Gastrocnemius medialis (tissue), 4 donors: ENCODE measurements at regions not wholly inside any gene's neighbourhood (a gene's known extent, or its start where the extent isn't known, plus 50 kb on each side); places are given as distances from the start of the nearest gene placed in this dataset.

Experiments
- ATAC-seq, 2 donors: fragments of 150-250 bp; one replicate each; pipeline ENCODE4 v1.9.1; 2016
- DNase-seq, 2 donors: peaks; one replicate each; pipeline ENCODE4 v3.0.0-alpha.2; 2019
- H3K27ac ChIP-seq, 4 donors: fragments of 200-600 bp; sonication (generic); 1 replicate in 1 of 4; 2 replicates in 3 of 4; pipeline ENCODE4 v1.5.1; 2016 to 2018; ENCODE audit warnings: mild to moderate bottlenecking in 2 of 4, moderate library complexity in 1 of 4
- H3K27me3 ChIP-seq, 3 donors: fragments of 200-600 bp; sonication (generic) in 2 of 3; 1 replicate in 1 of 3; 2 replicates in 2 of 3; pipeline versions ENCODE4 v1.5.1 to v1.6.0; 2016 to 2019; ENCODE audit warnings: mild to moderate bottlenecking in 1 of 3, moderate library complexity in 1 of 3
- H3K36me3 ChIP-seq, 2 donors: fragments of 200-600 bp; sonication (generic) in 1 of 2; one replicate each; pipeline ENCODE4 v1.5.1; 2017 to 2018
- H3K4me1 ChIP-seq, 2 donors: fragments of 200-600 bp; sonication (generic) in 1 of 2; one replicate each; pipeline ENCODE4 v1.5.1; 2016 to 2017; ENCODE audit warnings: mild to moderate bottlenecking in 2 of 2
- H3K4me3 ChIP-seq, 4 donors: fragments of 200-600 bp; sonication (generic) in 3 of 4; 1 replicate in 1 of 4; 2 replicates in 3 of 4; pipeline ENCODE4 v1.5.1; 2016 to 2019; ENCODE audit warnings: mild to moderate bottlenecking in 2 of 4
- H3K9me3 ChIP-seq, 3 donors: fragments of 200-600 bp; sonication (generic) in 2 of 3; 1 replicate in 1 of 3; 2 replicates in 2 of 3; pipeline ENCODE4 v1.5.1; 2016 to 2019
- CTCF ChIP-seq, 5 experiments: fragments of 450-650 bp in 3 of 5; fragments of 200-600 bp in 2 of 5; sonication (generic) in 2 of 5; IDR thresholded peaks in 4 of 5; conservative IDR thresholded peaks in 1 of 5; 1 replicate in 4 of 5; 2 replicates in 1 of 5; pipeline ENCODE4 v1.5.1; 2016 to 2019; ENCODE audit warnings: antibody characterized with exemption in 5 of 5, mild to moderate bottlenecking in 3 of 5, moderate library complexity in 3 of 5
- POLR2A ChIP-seq, 2 donors: fragments of 450-650 bp; IDR thresholded peaks; one replicate each; pipeline ENCODE4 v1.6.1; 2017; ENCODE audit warnings: antibody characterized with exemption in 2 of 2, mild to moderate bottlenecking in 2 of 2, moderate library complexity in 2 of 2
- in situ Hi-C, 4 donors: fragments of 200-750 bp; cut with MboI; loops; one replicate each; pipeline versions ENCODE4 v1.15.0 to v1.8.0; 2017; ENCODE audit warnings: low sequenced_read_pairs in 4 of 4
- intact Hi-C: fragments of 100-400 bp; cut with DNase I; formaldehyde crosslinking; loops from one replicate; pipeline ENCODE4 v1.15.1; 2023; ENCODE audit warnings: low total_unique reads

- Histone ChIP-seq H3K36me3 (no peaks in the 10 kb centered on the region), H3K9me3 (no peaks in the 10 kb centered on the region), H3K27ac (no peak overlapping the region), H3K27me3 (no peaks in the 10 kb centered on the region), H3K4me1 (no peaks in the 10 kb centered on the region), H3K4me3 (no peak overlapping the region)
- DNase-seq (no peak), ATAC-seq (no peak)
- TF ChIP-seq CTCF (IDR thresholded peaks at IDR 0.05 in 4 of 5, conservative IDR thresholded peaks at IDR 0.05 in 1 of 5), result no peak
- in situ Hi-C loops, result no loop called here
- intact Hi-C loops, result no loop called here
These were observed 225.3 kb downstream of the KCNJ2 start for GRCh38 chr17:70394473-70395232.

GRCh38 chr17:70405492-70406220 is 236.3 kb downstream of the KCNJ2 start:
- H3K4me3 ChIP-seq, result no peak overlapping the region
- no peaks in the 10 kb centered on the region for H3K9me3 ChIP-seq
- no peaks in the 10 kb centered on the region for H3K36me3 ChIP-seq
- no peak overlapping the region for H3K27ac ChIP-seq
- DNase-seq, result no peak
- TF ChIP-seq CTCF (IDR thresholded peaks at IDR 0.05 in 4 of 5, conservative IDR thresholded peaks at IDR 0.05 in 1 of 5) (no peak), POLR2A (IDR thresholded peaks at IDR 0.05) (no peak)
- peaks cover 0 to 9% of the 10 kb centered on the region in 2 donors for H3K4me1 ChIP-seq
- intact Hi-C loops (no loop called here), in situ Hi-C loops (no loop called here)
- no peaks in the 10 kb centered on the region for H3K27me3 ChIP-seq
- ATAC-seq, result no peak

GRCh38 chr17:70407506-70407905 is 238.2 kb downstream of the KCNJ2 start:
- H3K27ac ChIP-seq, result no peak overlapping the region
- intact Hi-C loops, result no loop called here
- TF ChIP-seq POLR2A (IDR thresholded peaks at IDR 0.05) (no peak), CTCF (IDR thresholded peaks at IDR 0.05 in 4 of 5, conservative IDR thresholded peaks at IDR 0.05 in 1 of 5) (no peak)

GRCh38 chr17:70408768-70409167 is 239.4 kb downstream of the KCNJ2 start:
- intact Hi-C loops (no loop called here), in situ Hi-C loops (no loop called here)
- DNase-seq, result no peak
- Histone ChIP-seq H3K9me3 (no peaks in the 10 kb centered on the region), H3K27me3 (no peaks in the 10 kb centered on the region), H3K36me3 (no peaks in the 10 kb centered on the region), H3K4me1 (peaks cover 0 to 9% of the 10 kb centered on the region in 2 donors), H3K4me3 (no peak overlapping the region), H3K27ac (no peak overlapping the region)
- no peak for ATAC-seq
- no peak for TF ChIP-seq CTCF (IDR thresholded peaks at IDR 0.05 in 4 of 5, conservative IDR thresholded peaks at IDR 0.05 in 1 of 5)
- TF ChIP-seq POLR2A (IDR thresholded peaks at IDR 0.05), result no peak

More at GRCh38 chr17:70407506-70407905, 238.2 kb downstream of the KCNJ2 start:
- DNase-seq (no peak), ATAC-seq (no peak)
- in situ Hi-C loops, result no loop called here
- H3K27me3 ChIP-seq, result no peaks in the 10 kb centered on the region
- no peaks in the 10 kb centered on the region for H3K36me3 ChIP-seq
- no peaks in the 10 kb centered on the region for H3K9me3 ChIP-seq
- no peak overlapping the region for H3K4me3 ChIP-seq
- H3K4me1 ChIP-seq, result peaks cover 0 to 9% of the 10 kb centered on the region in 2 donors
